ENCODE measurements at regions not wholly inside any gene's neighbourhood (a gene's known extent, or its start where the extent isn't known, plus 50 kb on each side); places are given as distances from the start of the nearest gene placed in this dataset.

- TF ChIP-seq POLR2AphosphoS5 (IDR thresholded peaks at IDR 0.05; ENCODE audit: low read depth, low read length) (no peak), SIN3A (IDR thresholded peaks at IDR 0.05; ENCODE audit: borderline replicate concordance, insufficient read depth, low read length) (no peak), TAF1 (IDR thresholded peaks at IDR 0.05; ENCODE audit: borderline replicate concordance, insufficient read depth, low read length) (no peak), REST (IDR thresholded peaks at IDR 0.05; ENCODE audit: insufficient read depth in 1 of 2, low read depth in 2 of 2, low read length in 2 of 2) (peak; percentile 23 to 85; a peak in 2 of 4 replicates)
Observed at GRCh38 chr14:51806026-51807023, 54.1 kb upstream of the GNG2 start.

Data from PFSK-1 (cell line).